ENCODE measurements at regions not wholly inside any gene's neighbourhood (a gene's known extent, or its start where the extent isn't known, plus 50 kb on each side); places are given as distances from the start of the nearest gene placed in this dataset.

DNA sequence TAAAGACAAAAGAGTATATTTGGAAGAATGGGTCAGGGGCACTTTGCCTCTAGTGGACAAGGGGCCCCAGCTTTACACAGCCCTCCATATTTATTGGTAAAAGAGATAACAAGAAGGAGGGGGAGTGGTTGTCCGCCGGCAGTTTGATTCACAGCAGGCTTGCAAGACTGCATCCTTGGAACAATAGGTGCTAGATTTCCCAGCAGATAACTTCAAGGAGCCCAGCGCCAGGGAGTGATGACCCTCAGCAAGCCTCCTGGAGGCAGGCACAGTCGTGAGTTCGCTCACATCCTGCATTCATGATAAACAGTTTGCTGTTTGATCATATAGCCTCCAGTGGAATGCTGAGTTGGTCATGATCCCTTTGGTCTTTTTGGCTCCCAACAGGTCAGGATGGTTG is 67.8 kb upstream of the INCENP start:
- TF ChIP-seq, protein P1, sequence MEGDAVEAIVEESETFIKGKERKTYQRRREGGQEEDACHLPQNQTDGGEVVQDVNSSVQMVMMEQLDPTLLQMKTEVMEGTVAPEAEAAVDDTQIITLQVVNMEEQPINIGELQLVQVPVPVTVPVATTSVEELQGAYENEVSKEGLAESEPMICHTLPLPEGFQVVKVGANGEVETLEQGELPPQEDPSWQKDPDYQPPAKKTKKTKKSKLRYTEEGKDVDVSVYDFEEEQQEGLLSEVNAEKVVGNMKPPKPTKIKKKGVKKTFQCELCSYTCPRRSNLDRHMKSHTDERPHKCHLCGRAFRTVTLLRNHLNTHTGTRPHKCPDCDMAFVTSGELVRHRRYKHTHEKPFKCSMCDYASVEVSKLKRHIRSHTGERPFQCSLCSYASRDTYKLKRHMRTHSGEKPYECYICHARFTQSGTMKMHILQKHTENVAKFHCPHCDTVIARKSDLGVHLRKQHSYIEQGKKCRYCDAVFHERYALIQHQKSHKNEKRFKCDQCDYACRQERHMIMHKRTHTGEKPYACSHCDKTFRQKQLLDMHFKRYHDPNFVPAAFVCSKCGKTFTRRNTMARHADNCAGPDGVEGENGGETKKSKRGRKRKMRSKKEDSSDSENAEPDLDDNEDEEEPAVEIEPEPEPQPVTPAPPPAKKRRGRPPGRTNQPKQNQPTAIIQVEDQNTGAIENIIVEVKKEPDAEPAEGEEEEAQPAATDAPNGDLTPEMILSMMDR (IDR thresholded peaks at IDR 0.05) = no peak
- Histone ChIP-seq H3K4me1 (no peaks in the 10 kb centered on the region), H3K4me3 (no peak overlapping the region), H3K36me3 (no peaks in the 10 kb centered on the region), H3K27me3 (no peaks in the 10 kb centered on the region), H3K27ac (no peak overlapping the region), H3K9me3 (no peaks in the 10 kb centered on the region)
- no peak for DNase-seq (ENCODE audit: low spot score in 2 of 2)
- intact Hi-C loops (cut with DNase I) = no loop called here

GRCh38 chr11:62054484-62055121 is 69.2 kb upstream of the INCENP start:
- DNase-seq (ENCODE audit: low spot score in 2 of 2) = no peak
- no peaks in the 10 kb centered on the region for H3K36me3 ChIP-seq
- TF ChIP-seq, protein P1 (IDR thresholded peaks at IDR 0.05) = peak in 1 of 3 experiments; percentile 42
- intact Hi-C loops (cut with DNase I) = no loop called here
- H3K4me3 ChIP-seq = no peak overlapping the region
- no peaks in the 10 kb centered on the region for H3K27me3 ChIP-seq
- no peaks in the 10 kb centered on the region for H3K4me1 ChIP-seq
- H3K27ac ChIP-seq = no peak overlapping the region
- H3K9me3 ChIP-seq = no peaks in the 10 kb centered on the region

DNA sequence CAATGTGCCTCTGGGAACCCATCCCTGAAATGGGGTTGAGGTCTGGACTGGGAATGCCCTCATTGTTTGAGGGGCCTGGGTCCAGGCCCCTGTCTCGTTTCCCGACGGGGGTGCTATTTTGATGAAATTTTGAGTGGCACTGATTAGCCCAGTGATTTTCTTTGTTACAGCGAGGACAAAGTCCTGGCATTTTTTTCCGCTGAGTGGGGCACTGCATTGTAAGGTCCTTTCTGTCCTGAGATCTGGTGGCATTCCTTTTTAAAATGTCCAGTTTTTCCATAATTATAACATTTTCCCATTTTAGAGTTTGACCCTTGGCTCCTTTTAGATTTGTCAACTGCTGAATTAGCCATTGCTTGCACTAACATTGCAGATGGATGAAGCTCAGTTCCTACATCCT is 69.7 kb upstream of the INCENP start:
- Histone ChIP-seq H3K36me3 (no peaks in the 10 kb centered on the region), H3K4me1 (no peaks in the 10 kb centered on the region), H3K4me3 (no peak overlapping the region), H3K9me3 (no peaks in the 10 kb centered on the region), H3K27ac (no peak overlapping the region), H3K27me3 (no peaks in the 10 kb centered on the region)
- TF ChIP-seq, protein P1 (IDR thresholded peaks at IDR 0.05) = no peak
- no peak for DNase-seq (ENCODE audit: low spot score in 2 of 2)
- intact Hi-C loops (cut with DNase I) = no loop called here

DNA sequence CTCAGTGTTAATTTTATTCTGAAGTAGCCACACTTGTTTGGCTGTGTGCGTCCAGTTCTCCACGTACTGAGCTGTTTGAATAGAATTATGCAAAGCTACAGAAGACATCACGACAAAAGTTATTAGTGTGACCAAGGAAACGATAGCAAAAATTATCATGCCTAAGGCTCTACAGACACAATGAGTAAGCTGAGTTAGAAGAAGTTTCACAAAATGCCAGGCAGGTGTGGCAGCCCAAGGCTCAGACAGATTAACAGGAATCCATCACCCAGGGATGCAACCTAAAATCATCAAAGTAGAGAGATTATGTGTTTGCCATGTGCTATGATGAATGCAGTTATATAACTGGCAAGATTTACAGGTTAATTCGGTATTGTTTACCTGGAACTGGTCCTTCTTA is 73.1 kb upstream of the INCENP start:
- no peak overlapping the region for H3K4me3 ChIP-seq
- no peaks in the 10 kb centered on the region for H3K27me3 ChIP-seq
- no peak overlapping the region for H3K27ac ChIP-seq
- H3K4me1 ChIP-seq = peaks cover 0 to 4% of the 10 kb centered on the region in 2 donors
- H3K9me3 ChIP-seq = no peaks in the 10 kb centered on the region
- intact Hi-C loops (cut with DNase I) = no loop called here
- H3K36me3 ChIP-seq = no peaks in the 10 kb centered on the region
- DNase-seq (ENCODE audit: low spot score in 2 of 2) = no peak
- TF ChIP-seq, protein P1 (IDR thresholded peaks at IDR 0.05) = no peak

DNA sequence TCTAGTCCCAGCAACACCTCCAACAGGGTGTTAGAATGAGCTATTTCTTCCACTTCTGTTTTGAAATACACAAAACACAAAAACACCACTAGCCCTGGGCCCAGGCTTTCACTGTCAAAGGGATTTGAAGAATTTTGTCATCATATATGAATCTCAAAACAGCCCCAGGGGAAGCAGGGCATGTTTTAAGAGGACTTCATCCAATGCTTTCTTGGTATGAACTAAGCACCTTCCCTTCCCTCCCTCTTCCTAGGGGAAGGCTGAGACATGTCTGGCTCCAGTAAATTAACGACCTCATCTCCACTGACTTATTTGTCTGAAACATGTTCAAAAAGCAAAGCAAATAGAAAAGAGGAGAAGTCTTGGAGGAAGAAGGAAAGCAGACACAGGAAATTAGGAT is 75.7 kb upstream of the INCENP start:
- Histone ChIP-seq H3K27me3 (no peaks in the 10 kb centered on the region), H3K36me3 (no peaks in the 10 kb centered on the region), H3K4me1 (peaks cover 0 to 4% of the 10 kb centered on the region in 2 donors), H3K4me3 (no peak overlapping the region), H3K9me3 (no peaks in the 10 kb centered on the region), H3K27ac (no peak overlapping the region)
- TF ChIP-seq, protein P1 (IDR thresholded peaks at IDR 0.05) = no peak
- no peak for DNase-seq (ENCODE audit: low spot score in 2 of 2)
- intact Hi-C loops (cut with DNase I) = no loop called here
